Activated CD4-positive, alpha-beta T cell treated with anti-CD3 and anti-CD28 coated beads for 24 hours (primary cell): ENCODE measurements at regions not wholly inside any gene's neighbourhood (a gene's known extent, or its start where the extent isn't known, plus 50 kb on each side); places are given as distances from the start of the nearest gene placed in this dataset.

ENCODE experiments used
- DNase-seq, 2 donors: peaks; one replicate each; pipeline ENCODE4 v3.0.0-alpha.2; 2020; ENCODE audit warnings: low read depth in 2 of 2

DNA sequence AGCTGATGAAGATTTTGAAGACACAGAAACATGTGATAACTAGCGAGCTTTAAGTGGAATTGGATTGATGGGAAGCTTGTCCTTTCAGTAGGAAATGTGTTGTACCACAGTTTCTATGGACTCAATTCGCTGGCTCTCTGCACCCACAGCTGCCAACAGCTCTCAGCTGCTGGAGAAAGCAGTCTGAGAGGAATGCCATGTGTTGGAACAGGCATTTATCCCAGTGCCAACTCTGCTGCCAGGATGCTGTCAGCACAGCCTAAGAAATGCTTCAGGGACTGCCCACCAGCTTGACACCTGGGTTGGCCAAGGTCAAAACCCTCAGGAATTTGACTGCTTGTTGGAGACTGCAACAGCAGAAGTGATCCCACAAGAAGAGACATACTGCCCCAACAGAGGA is 193.0 kb upstream of the THSD7B start:
- no peak for DNase-seq

DNA sequence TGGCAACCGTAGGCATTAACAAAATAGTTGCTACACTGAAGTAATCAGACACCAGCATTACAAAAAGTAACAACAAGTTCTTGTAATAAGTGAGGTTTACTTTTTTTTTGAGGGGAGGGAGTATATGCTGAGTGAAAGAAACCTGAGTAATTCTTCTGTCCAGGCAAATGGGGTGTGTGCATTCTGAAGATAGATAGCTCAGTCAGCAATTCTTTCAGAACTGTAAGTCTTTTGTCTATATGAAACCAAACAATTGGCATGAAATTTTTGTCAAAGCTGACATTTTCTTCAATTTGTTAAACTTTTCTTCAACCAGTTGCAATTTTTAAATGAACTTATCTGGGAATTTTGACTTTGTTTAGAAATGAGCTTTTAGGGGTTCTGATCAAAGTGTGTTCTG is 208.1 kb upstream of the THSD7B start:
- DNase-seq, result no peak

DNA sequence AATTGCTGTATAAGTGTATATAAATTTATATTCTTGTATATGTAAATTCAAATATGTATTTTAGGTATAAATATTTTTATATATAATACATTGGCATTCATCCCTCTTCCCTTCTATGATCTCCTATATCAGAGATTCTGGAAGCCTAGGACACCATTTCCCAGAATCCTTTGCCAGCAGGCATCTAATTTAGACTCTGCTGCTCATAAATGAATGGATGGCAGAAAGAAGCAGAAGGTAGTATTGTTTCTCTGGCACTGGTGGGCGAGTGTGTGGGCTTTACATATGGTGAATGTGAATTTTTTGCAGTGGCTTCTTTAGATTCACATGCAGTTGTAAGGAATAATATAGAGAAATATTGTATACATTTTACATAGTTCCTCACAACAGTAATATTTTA is 215.2 kb upstream of the THSD7B start:
- no peak for DNase-seq

DNA sequence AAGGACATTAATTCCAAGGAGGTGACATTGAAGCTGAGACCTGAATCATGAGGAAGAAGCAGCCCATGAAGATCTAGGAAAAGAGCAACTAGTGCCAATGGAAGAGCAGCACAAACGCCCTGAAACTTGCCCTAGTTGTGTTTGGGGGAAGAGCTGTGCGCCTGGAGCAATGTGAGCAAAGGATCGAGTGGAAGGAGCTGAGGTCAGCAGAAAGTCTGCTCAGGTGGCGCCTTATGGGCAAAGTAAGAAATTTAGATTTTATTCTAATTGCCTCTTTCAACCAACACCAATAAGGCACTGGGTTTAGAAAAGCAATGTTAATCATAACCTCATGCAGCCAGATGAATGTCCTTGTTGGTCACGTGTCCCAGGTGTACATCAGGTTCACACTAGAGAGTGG is 226.0 kb upstream of the THSD7B start:
- no peak for DNase-seq

DNA sequence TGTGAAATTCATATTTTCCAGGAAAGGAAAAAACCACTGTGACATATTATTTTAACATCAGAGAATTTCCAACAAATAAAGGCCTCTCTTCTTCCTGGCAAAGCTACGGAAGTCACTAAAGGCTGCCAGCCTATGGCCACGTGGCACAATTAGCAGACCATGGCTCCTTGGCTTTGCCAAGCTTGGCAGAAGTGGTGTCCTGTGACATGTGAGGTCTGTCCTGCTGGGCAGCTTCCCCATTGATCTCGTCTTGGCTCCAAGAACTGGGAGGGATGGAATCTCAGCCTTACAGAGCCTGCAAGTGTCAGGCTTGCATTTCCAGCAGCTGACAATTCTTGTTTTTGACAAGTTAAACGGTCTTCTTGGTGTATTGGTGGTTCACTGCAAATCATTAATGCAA is 226.9 kb upstream of the THSD7B start:
- no peak for DNase-seq

DNA sequence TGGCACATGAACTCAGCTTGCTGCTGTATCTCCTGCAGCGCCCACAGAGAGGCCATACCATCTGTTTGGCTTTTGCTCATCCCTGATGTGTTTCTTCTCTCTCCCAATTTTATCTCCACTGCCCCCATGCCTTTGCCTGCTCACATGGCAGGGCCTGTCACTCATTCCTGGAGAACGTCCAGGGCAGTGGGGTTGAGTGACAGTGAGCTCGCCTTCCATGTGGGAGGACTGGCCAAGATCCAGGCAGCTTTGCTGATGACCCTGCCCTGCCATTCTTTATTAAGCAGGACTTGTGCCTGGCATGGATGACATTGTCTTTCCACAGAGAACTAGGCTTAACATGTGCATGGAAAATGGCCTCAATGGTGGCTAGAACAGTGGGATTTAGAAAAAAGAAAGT is 230.5 kb upstream of the THSD7B start:
- no peak for DNase-seq

DNA sequence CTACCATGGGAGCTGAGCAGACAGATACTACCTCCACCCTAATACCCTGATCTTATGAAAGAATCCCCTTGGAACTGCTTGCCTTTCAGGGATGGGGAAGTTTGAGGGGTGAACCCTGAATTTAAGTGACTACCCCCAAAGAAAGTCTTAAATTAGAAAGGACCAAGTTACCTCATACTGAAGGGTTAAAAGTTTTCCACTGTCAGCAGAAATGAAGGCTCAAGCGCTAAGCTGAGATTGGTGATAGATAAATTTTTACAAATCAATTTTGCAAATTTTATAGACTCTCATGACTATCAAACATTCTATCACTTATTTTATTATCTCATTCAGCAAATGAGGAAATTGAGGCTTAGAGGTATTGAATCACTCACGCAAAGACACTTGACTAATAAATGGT is 233.2 kb upstream of the THSD7B start:
- DNase-seq, result no peak

DNA sequence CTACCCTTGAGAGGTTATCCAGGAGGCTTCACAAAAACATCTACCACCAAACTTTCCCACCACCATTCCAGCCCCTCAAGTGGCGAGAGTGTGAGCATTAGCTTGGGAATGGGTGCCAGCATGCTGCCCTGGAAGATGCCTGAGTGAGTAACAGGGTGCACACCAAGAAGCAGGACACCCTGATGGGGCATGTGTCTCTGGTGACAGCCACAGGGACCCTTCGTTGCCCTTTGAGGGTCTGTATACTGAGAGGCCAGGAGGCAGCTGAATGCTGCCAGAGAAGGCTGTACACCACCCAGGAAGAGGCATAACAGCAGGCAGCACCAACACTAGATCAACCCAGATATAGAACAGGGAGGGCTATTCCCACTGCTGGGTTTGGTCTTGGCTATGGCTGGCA is 233.6 kb upstream of the THSD7B start:
- no peak for DNase-seq

DNA sequence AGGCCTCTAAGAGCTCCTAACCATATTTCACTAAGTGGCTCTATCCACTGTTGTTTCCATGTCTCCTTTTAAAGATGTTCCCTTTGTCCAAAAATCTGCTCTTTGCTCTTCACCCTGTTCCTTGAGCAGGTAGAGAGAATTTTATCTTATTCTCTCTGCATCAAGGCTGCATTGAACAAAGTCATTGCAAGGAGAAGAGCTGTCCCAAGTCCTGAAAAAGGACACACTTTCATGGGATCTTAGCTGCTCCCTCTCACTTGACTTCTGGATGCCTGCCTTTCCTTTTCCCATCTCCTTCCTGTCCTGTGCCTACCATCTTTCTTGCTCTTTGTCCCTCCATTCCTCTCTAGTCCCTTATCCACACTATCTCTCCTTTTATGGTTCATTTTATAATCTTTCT is 235.2 kb upstream of the THSD7B start:
- no peak for DNase-seq

DNA sequence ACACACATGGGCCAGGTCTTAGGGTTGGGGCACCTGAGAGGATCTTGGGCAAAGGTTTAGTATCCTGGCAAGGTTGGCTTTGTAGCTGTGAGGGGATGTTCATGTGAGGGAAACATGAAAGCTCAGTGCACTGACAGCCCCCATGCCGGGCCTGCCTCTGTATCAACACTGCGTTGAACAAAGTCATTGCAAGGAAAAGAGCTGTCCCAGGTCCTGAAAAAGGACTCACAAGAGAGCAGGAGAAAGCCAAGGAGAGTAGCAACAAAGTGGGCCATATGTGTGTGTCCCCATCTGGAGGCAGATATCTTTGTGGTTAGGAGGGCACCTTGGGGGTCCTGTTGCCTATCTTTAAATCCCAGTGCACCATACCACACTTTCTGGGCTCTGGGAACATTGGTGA is 237.8 kb upstream of the THSD7B start:
- no peak for DNase-seq

DNA sequence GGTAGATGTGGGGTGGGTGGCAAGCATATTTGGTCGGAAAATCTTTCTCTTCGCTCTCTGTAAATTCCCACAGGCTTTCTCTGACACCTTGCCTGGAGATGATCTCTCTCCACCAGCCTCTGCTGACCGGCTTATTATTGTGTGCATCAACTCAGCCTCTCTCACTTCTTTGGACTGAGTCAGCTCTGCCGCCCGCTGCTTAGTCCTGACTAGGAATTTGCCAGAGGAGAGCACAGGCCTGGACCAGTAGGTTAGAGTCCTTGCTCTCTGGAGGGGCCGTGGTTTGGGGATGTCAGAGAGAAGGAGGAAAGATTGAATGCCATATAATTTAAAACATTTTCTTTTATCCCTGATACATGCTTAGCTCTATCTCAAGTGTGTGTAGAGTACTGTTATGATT is 242.6 kb upstream of the THSD7B start:
- DNase-seq, result no peak

DNA sequence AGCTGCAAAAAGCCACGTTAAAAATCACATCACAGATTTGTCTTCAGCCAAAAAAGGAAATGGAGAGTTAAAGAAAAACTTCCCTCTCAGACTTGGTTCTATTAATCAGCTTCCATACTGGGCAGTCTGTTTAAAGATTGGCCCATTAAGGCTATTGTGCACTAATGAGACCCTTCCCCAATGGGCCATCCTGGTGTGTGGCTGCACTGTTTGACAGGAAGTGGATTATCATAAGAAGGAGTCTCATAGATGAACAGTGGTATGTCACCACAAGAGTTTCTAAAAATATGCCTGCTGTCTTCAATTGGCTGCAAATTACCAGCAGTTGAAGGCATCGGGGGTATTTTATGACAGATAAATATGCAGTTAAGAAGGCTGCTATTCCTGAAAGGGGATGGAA is 247.6 kb upstream of the THSD7B start:
- no peak for DNase-seq

DNA sequence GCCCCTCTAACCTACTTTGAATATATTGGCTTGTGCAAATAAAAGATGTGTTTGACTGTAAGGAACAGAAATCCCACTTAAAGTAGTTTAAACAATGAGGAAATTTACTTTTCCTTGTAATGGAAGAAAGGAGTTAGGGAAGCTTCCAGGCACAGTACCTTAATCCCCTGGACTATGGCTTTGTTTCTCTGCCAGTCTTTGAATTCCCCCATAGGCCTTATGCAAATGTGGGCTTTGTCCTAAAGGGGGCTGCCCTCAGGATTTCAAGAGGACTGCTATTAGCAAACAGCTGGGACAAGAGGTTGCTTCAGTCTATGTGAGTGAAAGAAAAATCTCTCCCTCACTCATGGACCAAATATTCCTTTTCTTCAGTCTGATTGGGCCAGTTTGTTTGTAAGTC is 255.1 kb upstream of the THSD7B start:
- DNase-seq, result no peak

DNA sequence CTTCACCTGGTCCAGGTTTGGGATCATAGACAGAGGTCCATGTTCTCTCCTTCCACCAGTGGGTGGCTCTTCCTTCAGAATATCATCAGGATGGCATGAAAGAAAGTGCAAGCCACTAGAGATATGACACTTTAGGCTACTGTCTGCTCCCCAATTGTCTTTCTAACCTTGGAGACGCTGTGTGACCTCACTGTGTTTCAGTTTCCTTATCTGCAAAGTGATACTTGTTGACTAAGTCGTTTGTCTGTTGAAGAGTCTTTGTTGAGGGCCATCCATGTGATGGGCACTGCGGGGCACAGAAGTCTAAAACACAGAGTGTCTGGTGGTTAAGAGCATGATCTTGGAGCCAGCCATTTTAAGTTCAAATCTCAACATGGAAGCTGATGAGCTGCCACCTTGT is 259.9 kb upstream of the THSD7B start:
- no peak for DNase-seq

DNA sequence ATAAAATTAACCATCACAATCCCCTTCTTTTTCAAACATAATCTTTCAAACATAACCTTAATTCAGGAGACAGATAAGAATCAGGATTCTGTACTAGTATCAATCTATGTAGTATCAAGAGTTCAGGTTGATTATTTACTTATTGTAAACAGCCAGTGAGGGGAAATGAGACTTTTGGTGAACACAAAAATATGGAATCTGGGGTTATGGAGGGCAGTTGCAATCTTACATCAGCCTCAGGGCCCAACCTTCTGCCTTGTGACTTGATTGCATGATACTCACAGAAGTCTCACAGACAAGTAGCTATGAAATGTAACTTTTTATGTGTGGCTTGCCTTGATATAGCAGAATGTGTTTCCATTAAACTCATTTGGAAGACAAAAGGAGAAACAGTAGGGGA is 262.7 kb upstream of the THSD7B start:
- no peak for DNase-seq

DNA sequence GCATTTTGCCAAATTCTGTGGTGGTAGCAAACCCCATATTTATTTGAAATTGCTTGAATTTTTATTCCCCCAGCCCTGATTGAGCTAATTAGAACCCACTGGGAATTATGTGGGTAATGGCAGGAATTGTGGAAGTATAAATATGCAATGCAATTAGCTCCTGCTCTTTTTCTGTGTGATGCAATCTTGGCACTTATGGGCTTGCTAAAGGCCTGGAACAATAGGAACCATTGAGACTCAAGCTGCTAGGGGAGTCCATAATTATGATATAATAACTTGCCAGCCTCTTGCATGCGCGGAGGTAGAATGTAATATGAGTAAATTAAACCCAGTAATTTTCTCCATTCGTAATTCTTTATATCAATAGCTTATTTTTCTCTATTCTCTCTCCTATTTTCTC is 267.6 kb upstream of the THSD7B start:
- no peak for DNase-seq

DNA sequence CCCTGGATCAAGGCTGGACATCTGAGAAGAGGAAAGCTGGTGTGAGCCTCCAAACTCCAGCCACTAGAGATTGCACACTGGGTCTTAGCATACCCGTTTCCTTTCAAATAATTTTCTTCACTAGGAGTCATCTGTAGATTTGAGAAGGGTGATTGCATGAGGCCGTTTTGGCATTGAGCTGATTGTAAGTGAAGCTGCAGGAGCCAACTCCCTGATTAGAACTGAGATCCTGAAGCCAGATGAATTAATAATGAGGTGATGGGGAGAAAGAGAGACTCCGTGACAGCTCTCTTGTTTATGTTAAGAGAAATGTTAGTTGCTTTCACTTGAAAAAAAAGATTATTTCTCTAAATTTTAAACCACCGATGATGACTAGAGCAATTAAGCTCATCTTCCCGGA is 268.4 kb upstream of the THSD7B start:
- DNase-seq, result no peak

DNA sequence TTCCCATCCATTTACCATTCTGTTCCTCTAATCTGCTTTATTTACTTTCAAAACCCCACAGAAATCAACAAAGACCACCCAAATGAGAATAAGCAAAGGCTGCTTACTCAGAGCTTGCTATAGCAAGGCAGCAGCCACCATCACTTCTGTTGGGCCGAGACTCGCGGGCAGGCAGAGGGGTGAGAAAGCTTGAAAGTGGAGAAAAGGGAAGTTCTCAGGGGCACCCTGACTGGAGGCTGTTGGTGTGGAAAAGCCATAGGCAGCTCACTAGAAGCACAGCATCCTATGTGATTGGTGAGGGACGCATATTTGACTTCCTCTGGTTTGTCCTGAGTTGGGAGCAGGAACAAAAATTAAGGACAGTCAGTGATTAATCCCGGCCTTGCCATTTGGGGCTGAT is 269.7 kb upstream of the THSD7B start:
- no peak for DNase-seq

DNA sequence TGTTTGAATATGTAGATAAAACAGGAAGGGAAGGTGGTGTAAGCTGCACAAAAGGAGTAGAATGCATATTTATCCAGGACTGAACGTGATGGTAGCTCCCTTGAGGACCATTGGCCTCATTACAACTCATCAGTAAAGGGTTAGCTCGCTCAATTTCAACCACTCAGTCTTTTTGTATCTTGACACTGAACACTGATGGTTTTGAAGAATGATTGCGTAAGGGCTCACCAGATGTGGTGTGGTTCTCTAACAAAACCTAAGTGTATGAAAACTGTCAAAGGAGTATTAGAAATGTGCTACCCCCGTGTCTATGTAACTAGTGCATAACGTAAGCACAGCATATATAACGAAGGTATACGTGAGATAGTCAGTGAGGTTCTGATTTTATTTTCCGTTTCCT is 272.4 kb upstream of the THSD7B start:
- DNase-seq, result no peak

DNA sequence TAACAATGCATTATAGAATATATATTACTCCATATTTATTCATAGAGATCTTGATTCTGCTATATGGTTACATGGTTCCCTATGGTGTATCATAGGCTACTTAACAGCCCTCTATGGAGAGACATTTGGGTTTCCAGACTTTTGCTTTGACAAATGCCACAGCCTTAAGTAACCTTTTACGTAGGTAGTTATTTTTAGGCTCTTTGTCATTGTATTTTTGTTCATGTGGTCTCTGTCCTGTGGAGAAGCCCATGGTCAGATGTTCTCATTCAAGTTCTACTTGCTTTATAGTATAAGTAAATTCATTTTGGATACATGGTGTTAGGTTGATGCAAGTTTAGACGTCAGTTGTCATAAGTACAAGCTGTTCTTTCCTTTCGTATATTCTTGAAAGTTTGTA is 275.2 kb upstream of the THSD7B start:
- DNase-seq, result no peak

DNA sequence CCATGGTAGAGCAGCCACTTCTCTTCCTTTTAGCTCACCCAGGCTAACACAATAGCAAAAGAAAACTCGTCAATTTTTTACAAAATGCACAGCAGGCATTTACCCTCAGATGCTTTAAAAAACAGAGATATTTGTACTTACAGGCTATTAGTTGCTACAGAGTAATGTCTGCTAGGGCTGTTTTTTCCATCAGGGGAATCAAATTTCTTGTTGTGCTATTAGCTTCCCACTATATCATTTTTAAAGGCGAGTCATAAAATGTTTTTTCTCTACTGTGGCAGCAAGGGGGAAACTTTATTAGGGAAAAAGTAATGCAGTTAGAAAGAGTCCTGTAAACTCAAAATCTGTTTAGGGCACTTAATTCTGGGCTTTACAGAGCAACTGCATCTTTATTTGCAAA is 277.9 kb upstream of the THSD7B start:
- no peak for DNase-seq

DNA sequence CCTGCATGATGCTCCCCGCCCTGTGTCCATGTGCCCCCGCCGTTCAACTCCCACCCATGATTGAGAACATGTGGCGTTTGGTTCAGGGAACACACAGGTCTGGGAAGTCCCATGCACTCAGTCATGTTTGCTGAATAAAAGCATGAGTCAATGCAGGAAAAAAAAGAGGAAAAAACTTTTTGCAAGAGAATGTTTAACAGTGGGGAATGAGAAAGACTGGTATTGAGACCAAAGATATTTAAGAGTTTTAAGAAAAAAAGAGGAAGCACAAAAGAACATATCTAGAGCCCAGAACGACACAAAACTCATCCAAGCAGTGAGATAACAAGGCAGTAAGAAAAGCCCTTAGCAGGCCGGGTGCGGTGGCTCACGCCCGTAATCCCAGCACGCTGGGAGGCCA is 279.2 kb upstream of the THSD7B start:
- DNase-seq, result no peak

DNA sequence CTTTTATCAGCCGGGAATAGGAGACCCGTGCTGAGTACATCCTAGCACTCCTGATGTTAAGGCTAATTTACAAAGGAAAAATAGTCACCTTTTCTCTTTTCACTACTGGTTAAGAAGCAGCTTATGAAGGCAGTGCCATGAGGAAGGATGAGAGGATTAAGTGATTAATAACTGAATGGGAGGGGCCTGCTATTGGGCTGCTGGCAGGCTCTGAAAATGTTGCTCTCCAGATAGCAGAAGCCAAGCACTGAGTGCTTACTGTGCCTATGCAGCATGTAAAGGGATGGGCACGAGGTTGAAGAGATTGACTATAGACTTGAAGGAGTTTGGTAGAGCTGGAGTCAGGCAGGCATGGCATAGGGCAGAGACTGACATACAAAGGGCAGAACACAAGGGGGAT is 282.4 kb upstream of the THSD7B start:
- no peak for DNase-seq

DNA sequence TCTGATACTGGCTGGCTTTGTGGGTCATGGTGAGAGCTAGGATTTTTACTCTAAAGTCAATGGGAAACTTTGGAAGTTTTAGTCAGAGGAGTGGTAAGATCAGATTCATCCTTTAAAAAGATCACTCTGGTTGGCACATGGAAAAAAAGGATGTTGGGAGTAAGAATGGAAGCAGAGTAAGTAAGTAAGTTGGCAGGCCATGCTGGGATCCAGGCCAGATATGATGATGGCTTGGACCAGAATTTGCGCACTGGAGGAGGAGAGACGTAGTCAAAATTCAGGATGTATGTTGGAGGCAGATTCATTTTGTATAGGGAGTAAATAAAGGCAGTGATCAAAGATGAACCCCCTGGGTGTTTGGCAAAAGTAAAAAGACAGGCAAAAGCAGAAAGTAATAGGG is 283.3 kb upstream of the THSD7B start:
- DNase-seq, result no peak

DNA sequence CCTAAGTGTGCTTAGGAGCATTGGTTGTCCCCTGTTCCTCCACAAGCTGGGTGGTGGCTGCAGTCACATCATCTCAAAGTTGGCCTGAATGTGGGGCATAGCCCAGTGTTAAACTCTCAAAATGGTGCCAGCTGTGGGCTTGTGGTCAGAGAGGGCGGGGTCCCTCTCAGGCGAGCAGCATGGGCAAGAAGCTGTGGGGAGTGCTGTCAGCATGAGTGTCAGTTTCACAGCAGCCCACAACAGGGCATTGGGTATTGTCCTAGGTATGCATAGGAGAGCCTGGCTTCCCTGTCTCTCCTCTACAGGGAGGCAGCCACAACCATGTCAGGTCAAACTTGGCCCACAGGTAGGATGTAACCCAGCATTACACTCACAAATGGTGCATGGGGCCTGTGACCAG is 285.6 kb upstream of the THSD7B start:
- no peak for DNase-seq
